GM23248 (cell line): ENCODE measurements at regions not wholly inside any gene's neighbourhood (a gene's known extent, or its start where the extent isn't known, plus 50 kb on each side); places are given as distances from the start of the nearest gene placed in this dataset.

Experiments used
- EZH2 ChIP-seq: fragments of 200-600 bp; sonication (generic); IDR thresholded peaks from 2 replicates; pipeline ENCODE4 v1.6.1; 2018; ENCODE audit warnings: antibody characterized with exemption, mild to moderate bottlenecking; ENCODE audit not compliant: insufficient read depth, poor library complexity, severe bottlenecking
- EZH2phosphoT487 ChIP-seq: fragments of 200-600 bp; sonication (generic); IDR thresholded peaks from 2 replicates; pipeline ENCODE4 v1.6.1; 2018; ENCODE audit warnings: antibody characterized with exemption, moderate library complexity, mild to moderate bottlenecking, low read depth; ENCODE audit not compliant: insufficient read depth

- no peak for TF ChIP-seq EZH2
- no peak for TF ChIP-seq EZH2phosphoT487
Measured at GRCh38 chr11:69209038-69209350, 53.3 kb downstream of the SMIM38 start.
